SK-N-SH treated with all-trans-retinoic acid at 6 μM for 48 hours (cell line): ENCODE measurements at regions not wholly inside any gene's neighbourhood (a gene's known extent, or its start where the extent isn't known, plus 50 kb on each side); places are given as distances from the start of the nearest gene placed in this dataset.

Source experiments
- PATZ1 ChIP-seq: fragments of 250-450 bp; sonication (Bioruptor Pico); IDR thresholded peaks from 2 replicates; pipeline ENCODE4 v1.8.0; 2020; ENCODE audit warnings: mild to moderate bottlenecking, moderate library complexity, borderline replicate concordance
- TSHZ2 ChIP-seq: fragments of 250-450 bp; sonication (Bioruptor Pico); IDR thresholded peaks from 2 replicates; pipeline ENCODE4 v1.5.0; 2020; ENCODE audit warnings: mild to moderate bottlenecking, moderate library complexity
- ZFP30 ChIP-seq: fragments of 450-650 bp; formaldehyde crosslinking; IDR thresholded peaks from 2 replicates; pipeline ENCODE4 v1.5.0; 2022; ENCODE audit warnings: mild to moderate bottlenecking, moderate library complexity

GRCh38 chr18:10188971-10189810, 265.2 kb upstream of the APCDD1 start:
- TF ChIP-seq PATZ1 (CRISPR knock-in tag) (no peak), ZFP30 (no peak), TSHZ2 (no peak)
